Activated T-helper 9 cell treated with anti-CD3 and anti-CD28 coated beads, Interleukin-2, amount 50 U/mL, for 16 hours (primary cell): ENCODE measurements at regions not wholly inside any gene's neighbourhood (a gene's known extent, or its start where the extent isn't known, plus 50 kb on each side); places are given as distances from the start of the nearest gene placed in this dataset.
"Not testable (repeated sequence)": the region's sequence is repeated elsewhere in the genome, so short reads cannot be mapped to it uniquely, and the experiment has no call there.

Source experiments
- DNase-seq: peaks from one replicate; pipeline ENCODE4 v3.0.0-alpha.2; 2020; ENCODE audit warnings: low read depth

DNA sequence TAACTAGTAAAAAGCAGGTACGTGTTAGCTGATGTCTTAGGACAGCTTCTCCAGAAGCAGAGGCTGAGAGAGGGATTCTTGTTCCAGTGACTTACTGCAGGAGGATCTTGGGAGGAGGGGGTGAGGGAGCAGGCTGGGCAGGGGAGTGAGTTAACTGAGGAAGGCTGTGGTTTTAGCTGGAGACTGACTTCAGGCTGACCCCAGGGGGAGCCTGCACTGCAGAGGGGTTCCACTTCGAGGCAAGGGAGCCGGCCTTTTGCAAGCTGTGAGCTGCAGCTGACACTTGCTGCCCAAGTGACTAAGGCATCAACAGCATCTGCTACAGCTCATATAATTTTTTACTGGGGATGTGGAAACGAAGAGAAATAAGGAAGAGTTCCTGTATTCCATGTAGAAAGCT, 50.4 kb upstream of the SOD1 start:
- no peak for DNase-seq

DNA sequence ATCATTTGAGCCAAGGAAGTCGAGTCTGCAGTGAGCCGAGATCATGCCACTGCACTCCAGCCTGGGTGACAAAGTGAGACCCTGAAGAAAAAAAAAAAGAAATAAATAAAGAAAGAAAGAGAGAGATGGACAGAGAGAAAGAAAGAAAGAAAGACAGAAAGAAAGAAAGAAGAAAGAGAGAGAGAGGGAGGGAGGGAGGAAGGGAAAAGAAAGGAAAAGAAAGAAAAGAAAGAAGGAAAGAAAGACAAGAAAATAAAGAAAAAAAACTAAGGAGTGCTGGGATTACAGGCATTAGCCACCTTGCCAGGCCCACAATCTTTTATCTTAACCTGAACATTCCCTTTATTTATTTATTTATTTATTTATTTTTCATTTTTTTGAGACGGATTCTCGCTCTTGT, 51.7 kb upstream of the SOD1 start:
- no peak for DNase-seq

DNA sequence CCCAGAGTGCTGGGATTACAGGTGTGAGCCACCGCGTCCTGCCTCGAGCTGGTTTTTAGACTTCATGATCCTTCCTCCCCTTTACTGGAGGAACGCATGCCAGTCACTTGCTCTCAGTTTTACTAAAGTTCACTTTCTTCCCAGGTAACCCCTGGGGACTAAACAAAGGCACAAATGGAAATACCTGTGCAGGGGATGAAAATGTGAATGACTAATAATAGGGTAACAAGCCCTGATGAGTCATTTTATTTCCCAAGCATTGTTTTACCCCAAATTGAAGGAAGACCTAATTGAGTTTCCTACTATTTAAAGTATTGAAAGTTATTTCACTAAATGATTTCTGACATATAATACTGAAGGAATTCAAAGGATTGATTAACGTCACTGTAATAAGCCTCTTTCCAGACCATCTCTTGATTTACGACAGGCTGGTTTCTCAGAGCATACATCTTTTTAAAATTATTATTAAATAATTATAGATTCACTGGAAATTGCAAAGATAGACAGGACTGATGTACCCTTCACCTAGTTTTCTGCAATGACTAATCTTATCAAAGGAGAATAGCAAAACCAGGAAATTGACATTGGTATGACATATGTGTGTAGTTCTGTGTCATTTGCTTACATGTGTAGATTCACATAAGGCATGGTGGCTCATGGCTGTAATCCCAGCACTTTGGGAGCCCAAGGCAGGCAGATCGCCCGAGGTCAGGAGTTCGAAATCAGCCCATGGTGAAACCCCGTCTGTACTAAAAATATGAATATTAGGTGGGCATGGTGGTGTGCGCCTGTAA, 53.2 kb upstream of the SOD1 start:
- DNase-seq, result no peak

DNA sequence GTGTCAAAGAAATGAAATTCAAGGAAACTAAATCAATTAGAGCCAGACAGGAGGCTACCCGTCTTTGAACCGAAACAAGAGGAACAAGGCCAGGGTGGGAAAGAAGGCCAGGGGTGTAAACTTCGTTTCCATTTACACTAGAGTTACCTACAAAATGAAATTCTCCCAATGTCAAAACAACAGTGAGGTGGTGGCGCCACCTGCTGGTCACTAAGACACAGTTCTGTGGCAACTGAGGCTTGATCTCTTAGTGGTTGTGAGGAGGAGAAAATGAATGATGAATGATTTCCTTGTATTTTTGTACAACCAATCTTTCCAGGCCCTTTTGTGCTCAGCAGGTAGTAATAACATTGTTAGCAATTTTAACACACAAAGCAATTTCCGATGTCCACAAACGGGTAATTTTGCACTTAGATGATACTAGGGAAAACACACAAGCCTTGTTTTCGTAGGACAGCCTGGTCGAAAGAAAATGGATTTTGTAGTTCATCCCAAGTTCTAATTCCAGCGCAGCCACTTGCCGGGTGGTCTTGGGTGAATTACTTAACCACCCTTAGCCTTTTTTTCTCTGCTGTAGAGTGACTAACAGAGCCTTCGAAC, 54.8 kb upstream of the SOD1 start:
- DNase-seq, result peak; percentile 54

DNA sequence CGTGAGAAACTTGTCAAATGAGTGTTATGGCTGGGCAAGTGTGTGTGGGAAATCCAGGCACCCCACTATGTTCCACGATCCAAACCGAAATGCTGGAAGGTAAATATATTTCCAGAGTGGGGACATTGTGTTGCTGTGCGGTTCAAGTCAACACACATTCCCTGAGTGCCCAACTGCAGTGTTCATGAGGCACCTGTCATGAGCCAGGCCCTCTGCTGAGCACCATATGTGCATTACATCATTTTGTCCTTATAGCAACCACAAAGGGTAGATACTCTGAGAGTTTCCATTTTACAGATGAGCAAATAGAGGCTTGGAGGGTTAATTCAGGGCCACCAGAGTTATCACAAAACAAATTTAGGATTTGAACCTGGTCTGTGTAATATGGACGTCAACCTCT, 59.9 kb upstream of the SOD1 start:
- no peak for DNase-seq

DNA sequence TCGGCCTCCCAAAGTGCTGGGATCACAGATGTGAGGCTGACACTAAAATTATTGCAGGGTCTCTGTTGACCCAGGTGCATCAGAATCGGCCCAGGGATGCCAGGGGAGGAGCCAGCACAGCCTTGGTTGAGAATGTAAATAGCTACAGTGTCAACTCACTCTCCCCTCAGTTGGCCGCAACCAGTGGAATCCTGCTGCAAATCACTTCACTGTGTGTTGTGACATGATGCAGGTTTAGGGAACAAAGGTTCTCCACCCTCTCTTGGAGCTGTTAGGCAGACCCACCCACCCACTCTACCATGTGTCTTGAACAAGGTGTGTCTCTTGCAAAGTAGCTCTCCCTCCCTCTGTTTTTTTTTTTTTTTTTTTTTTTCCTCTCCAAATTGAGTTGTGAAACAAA, 60.5 kb upstream of the SOD1 start:
- no peak for DNase-seq

DNA sequence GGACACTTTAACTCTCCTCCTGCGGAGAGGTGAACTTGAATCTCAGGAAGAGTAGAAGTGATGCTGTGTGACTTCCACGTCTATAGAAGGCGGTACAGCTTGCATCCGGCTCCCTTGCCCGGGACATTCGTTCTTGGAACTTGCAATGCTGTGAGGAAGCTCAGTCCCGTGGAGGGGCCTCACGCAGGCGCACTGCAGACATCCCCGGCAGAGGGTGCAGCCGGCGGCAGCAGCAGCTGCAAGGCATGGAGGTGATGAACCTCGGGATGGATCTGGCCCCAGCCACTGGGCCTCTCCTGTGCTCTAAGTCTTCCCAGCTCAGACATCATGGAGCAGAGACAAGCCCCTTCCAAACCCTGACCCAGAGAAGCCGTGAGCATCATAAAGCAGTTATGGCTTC, 61.8 kb upstream of the SOD1 start:
- DNase-seq, result no peak

DNA sequence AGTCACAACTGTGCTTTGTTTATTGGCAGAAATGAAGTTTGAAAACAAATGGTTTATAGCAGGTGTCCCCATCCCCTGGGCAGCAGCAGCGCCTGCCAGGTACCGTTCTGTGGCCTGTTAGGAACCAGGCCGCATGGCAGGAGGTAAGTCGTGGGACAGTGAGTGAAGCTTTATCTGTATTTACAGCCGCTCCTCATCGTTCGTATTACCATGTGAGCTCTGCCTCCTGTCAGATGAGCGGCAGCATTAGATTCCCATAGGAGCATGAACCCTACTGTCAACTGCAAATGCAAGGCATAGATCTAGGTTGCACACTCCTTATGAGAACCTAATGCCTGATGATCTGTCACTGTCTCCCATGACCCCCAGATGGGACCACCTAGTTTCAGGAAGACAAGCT, 63.4 kb upstream of the SOD1 start:
- no peak for DNase-seq

DNA sequence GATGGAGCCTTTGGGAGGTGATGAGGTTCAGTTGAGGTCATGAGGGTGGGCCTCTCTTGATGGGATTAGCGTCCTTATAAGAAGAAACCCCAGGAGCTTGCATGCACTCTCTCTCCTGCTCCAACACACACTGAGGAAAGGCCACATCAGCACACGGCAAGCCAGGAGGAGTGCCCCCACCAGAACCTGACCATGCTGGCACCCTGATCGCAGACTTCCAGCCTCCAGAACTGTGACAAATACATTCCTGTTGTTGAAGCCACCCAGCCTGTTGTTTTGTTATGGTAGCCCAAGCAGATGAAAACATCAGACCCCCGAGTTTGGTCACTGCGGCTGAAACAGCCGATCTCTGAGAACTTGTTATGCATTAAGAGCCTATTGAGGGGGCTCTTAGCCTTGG, 64.8 kb upstream of the SOD1 start:
- DNase-seq, result no peak

DNA sequence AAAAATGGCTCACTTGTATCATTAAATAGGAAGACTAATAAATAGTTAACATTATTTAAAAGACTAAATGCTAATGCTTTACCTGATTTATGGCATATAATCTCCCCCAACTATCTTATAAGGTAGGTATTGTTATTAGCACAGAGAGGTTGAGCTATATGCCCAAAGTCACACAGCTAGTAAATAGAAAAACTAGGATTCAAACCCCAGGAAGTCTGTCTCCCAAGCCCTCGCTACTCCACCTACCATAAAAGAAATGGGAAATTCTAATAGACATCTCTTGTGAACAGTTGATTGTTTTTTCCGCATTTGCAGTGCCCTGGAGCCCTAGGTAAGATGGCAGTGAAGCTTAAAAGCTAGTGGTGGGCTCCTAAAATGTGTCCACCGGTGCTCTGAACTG, 65.2 kb upstream of the SOD1 start:
- no peak for DNase-seq

DNA sequence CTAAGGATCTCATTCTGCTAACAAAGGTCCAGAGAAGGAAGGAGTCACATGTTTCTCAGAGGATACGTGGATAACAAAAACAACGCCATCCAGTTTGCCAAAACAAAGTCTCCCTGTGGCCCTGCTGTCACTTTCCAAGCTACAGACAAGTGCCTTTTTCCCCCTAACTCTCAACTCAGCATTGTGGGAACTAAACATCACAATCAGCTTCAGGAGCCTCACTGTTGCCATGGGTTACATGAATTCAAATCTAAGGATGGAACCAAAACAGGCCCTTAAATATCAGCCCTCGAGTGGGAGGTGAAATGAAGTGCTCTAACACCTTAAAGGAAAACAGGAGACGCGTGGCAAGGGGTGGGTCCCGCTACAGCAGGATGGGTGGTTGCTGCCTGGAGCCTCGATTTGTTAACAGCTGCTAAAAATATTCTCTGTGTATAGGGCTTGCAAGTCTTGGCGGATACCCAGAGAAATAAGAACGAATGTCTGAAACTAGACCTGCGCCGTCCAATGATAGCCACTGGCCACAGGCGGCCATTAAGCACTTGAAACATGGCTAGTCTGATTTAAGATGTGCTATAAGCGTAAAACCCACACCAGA, 66.4 kb upstream of the SOD1 start:
- no peak for DNase-seq

DNA sequence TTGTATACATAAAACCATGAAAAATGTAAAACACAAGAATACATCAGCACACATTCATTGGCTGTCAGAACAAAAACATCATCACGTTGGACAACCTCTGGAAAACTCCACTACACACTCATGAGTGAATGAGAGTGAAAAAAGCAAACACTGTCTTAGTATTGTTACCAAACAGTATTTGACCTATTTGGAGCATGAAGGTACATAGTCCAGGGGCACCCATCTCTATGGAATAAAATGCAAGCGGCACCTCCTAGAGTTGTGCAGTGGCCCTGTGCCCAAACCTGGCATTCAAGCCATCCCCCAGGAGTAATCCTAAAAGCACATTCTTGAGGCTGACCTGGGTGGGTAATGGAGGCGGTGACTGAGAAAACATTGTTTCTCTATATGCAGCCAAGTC, 67.0 kb upstream of the SOD1 start:
- DNase-seq, result no peak

DNA sequence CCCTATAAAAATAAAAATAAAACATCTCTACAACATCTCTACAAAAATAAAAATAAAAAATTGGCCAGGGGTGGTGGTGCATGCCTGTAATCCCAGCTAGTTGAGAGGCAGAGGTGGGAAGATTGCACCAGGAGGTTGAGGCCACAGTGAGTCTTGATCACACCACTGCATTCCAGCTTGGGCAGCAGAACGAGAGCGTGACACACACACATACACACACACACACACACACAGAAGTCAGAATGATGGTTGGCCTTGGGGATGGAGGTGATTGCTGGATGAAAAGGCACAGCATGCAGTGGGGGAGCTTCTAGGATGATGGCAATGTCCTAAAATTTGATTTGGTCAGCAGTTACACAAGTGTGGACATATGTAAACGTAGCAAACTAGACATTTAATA, 69.7 kb upstream of the SOD1 start:
- DNase-seq, result no peak

DNA sequence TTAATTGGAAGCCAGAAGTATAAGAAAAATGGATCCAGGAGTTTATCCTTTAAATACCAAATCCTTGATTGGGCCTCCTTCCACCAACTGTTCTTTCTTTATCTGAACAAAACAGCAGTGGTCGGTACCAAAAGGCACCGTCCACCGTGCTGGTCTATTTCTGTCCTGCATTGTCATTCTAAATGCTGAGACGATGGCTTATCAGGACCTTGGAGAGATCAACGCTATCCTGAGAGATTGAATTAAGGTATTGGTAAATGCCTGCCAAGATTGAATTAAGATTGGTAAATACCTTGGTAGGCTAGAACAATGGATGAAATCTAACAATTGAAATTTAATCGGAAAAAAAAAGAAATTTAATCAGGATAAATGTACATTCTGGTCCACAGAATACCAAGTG, 73.4 kb upstream of the SOD1 start:
- no peak for DNase-seq

DNA sequence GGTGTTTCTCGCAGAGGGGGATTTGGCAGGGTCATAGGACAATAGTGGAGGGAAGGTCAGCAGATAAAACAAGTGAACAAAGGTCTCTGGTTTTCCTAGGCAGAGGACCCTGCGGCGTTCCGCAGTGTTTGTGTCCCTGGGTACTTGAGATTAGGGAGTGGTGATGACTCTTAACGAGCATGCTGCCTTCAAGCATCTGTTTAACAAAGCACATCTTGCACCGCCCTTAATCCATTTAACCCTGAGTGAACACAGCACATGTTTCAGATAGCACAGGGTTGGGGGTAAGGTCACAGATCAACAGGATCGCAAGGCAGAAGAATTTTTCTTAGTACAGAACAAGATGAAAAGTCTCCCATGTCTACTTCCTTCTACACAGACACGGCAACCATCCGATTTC, 75.6 kb upstream of the SOD1 start:
- DNase-seq, result not testable (repeated sequence)

DNA sequence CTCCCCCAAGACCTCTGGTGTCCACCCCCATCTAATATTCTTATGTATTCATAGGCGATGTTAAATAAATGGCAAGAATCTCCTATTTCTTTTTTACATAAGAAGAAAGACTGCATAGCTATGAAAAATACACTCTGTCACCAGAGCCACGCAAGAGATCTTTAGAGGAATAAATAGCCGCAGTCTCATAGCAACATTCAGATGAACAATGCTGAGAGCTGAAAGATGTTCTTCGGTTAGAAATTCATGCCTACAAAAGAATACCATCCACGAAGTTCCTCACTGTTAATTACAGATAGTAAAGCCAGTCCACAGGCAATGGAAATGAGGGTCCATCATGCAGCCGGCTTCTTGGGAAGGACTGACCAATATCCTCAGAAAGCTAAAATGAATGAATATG, 76.0 kb upstream of the SOD1 start:
- DNase-seq, result no peak

DNA sequence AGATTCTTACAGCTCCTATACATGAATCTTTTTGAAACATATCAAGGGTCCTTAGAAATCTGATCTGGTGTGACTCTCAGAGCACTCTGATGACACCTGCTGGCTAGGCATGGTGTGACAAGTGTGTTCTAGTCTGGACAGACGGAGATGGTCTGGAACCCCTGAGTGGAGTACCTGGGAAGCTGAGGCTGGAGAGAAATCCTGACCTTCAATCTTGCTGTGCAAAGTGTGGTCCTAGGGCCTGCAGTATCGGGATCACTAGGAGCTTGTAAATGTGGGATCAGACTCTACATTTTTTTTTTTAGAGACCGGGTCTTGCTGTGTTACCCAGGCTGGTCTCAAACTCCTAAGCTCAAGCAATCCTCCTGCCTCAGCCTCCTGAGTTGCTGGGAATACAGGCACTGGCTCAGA, 78.6 kb upstream of the SOD1 start:
- peak; percentile 54 for DNase-seq

DNA sequence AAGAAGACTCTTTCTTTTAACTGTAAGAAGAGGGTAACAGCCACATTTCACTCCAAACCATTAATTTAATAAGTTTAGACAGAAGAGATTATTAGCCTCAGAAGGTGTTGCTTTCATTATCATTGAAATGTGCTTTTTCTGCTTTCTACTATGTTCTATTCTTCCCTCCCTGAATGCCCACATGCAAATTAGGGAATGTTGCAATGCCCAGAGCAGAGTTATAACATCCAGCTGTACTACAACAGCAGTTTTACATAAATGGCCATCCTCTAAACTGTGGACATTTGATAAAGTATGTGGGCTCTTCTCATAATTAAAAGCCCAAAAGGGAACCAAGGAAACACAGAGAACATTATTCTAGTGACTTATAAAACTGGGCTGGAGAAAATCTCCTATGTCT, 82.2 kb upstream of the SOD1 start:
- DNase-seq, result no peak

DNA sequence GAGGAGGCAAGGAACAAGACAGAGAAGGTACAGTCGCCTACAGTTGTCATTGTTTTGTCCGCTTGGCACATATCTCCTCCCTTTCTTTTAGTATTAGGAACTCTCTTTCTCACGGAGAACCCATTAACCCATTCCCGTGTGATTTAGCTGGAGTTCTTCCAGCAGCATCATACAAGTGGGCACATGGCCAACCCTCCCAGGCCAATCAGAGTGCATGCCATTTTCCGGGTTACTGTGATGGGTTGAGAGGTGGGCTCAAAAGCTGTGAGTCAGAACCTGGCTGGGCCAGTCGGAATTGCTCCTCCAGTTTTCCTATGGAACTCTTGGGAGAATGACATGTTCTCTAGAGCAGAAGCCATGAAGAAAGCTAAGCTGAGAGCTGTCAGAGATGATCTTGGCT, 83.1 kb upstream of the SOD1 start:
- DNase-seq, result no peak

DNA sequence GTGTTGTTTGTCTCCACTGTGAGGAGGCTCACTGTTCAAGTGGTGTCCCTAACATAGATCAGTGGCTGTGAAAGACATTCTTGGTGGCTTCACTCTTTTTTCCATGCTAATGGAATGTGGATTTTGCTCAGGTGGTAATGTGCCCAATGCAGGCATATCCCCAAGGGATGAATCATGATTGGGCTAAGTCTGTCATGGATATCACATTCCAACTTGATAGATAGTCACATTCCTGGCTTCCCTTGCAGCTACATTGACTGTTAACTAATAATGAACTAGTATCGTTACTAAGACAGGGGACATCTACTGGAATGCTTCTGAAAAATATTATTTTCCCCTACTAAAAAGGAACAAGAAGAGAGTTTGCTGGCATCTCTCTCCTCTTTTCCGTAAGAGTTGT, 86.3 kb upstream of the SOD1 start:
- no peak for DNase-seq

DNA sequence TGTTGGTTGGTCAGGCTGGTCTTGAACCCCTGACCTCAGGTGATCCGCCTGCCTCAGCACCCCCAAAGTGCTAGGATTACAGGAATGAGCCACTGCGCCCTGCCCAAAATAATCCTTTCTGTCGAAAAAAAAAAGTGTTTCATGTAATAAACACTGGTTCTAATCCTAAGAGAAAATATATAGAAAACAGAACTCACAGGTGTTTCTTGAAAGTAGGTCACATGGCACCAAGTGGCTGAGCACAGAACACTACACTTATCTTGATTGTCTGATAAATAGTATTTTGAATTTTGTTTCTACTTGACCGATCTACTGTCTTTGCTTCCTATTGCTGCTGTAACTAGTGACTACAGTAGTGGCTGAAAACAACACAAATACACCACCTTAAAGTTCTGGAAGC, 87.6 kb upstream of the SOD1 start:
- DNase-seq, result no peak

DNA sequence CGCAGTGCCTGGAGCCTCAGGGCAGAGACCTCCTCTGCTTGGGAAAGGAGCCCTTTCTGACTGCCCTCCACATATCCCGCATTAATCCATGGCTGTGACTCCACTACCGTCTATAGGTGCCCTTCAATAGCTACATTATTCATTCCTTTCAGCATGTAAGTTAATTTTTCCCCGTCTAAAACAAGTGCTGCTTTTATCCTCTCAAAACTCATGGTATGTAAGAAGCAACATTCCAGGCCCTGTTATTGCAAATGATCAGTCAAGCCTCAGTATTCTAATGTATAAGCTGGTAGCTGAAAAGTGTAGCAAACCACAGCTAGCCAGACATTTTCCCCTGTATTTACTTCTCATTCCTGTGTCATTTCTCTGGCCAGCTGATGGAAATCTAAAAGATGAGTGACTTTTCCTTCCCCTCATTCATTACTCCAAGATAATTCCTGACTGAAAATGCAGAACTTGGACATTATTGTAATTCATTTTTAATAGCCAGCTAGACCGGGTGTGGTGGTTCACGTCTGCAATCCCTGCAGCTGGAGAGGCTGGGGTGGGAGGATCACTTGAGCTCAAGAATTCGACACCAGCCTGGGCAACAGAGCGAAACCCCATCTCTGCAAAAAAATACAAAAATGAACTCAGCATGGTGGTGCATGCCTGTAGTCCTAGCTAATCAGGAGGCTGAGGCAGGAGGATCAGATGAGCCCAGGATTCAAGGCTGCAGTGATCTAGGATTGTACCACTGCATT, 88.5 kb upstream of the SOD1 start:
- no peak for DNase-seq

DNA sequence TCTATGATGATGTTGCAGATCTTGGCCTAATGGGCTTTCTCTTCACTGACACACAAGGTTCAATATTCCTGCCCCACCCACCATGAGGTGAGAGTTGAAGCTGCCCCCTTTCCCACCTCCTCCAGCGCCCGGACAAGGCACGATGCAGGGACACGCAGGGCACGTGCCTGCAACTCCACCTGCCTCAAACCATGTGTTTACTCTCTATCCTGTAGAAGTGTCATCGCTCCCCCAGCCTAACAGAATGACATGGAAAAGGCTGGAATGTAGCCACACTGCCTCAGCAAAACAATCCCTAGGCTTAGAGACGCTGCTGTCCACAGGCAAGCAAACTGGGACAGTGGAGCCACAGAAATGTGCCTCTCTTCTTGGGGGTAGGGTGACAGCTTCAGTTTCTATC, 92.9 kb upstream of the SOD1 start:
- DNase-seq, result no peak
